MV-4-11 (cell line): ENCODE measurements at regions not wholly inside any gene's neighbourhood (a gene's known extent, or its start where the extent isn't known, plus 50 kb on each side); places are given as distances from the start of the nearest gene placed in this dataset.

ENCODE experiments used
- DNase-seq: peaks from one replicate; lab custom pipeline; 2025; lab: John Stamatoyannopoulos, UW

GRCh38 chr11:11135820-11136476 is 217.1 kb downstream of the CSNK2A3 start:
- no peak for DNase-seq

DNA sequence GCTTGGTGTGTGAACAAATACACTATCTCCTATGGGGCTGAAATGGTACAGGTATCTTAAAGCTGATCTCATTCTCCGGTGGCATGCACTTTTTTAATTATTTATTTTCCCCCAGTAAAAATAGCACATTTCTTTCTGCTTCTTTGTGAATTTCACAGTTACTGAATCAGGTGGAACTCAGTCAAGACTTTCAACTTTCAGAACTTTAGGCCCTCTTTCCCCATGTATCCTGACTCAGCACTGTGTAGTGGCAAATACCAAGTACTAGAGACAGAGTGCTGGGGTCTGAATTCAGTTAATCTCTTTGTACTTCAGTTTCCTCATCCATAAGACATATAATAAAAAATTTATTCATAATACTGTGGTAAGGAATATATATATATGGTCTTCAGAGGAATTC is 223.9 kb downstream of the CSNK2A3 start:
- DNase-seq: no peak

DNA sequence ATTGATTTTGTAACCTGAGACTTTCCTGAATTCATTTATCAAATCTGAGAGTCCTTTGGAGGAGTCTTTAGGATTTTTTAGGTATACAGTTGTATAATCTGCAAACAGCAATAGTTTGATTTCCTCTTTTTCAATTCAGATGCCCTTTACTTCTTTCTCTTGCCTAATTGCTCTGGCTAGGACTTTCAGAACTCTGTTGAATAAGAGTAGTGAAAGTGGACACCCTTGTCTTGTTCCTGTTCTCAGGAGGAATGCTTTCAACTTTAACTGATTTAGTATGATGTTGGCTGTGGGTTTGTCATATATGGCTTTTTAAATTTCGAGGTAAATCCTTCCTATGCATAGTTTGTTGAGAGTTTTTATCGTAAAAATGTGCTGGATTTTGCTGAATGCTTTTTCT is 227.4 kb downstream of the CSNK2A3 start:
- DNase-seq: peak; percentile 91

DNA sequence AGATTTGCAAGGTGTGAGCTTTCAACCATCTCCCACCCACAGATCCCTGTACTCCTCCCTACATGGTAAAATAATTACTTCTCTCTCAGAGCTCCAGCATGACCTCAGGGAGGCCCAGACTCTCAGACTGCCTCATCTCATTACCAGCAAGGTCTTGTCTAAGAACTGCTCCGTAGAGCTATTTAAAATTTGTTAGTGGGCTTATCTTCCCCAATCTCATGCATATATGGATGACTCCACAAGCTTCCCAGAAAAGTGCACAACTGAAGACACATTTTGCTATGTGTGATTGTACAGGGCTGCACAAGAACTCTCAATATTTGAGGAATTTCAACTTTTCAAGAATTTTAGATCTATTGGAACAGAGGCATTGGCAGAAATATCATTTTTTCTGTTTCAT is 230.3 kb downstream of the CSNK2A3 start:
- no peak for DNase-seq

DNA sequence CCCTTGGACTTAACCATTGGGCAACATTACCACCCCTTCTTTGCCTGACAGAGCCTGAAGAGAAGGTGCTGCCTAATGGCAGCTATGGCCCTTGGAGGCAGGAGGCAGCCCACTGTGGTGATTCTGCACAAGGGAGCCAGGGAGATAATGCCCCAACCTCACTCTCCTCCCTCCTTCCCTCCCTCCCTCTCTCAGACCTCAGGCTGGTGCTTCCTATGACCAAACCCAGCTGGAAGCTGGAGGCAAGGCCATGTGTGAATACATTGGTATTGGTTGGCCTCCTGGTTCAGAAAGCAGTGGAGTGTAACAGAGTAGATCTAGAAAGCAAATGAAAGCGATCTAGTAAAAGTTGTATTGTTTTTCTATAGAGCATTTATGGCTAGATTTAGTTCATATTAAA is 233.1 kb downstream of the CSNK2A3 start:
- DNase-seq: no peak

DNA sequence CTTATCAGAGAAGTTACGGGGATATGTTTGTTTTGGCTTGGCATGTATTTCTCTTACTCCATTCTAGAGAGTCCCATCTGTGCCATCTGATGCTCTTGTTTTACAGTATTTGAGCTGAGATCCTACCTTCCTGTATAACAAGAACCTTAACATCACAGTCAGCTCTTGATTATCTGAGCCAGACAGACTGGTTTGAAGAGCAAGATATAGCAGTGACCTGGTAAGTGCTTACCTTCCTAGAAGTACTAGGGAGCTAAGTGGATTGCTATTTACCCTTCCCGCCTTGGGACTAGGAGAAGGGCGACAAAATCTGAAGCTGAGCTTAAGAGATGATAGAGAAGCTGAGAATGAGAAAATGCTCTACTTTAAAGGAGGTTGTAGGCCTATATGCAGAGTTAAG is 235.3 kb downstream of the CSNK2A3 start:
- DNase-seq: no peak

DNA sequence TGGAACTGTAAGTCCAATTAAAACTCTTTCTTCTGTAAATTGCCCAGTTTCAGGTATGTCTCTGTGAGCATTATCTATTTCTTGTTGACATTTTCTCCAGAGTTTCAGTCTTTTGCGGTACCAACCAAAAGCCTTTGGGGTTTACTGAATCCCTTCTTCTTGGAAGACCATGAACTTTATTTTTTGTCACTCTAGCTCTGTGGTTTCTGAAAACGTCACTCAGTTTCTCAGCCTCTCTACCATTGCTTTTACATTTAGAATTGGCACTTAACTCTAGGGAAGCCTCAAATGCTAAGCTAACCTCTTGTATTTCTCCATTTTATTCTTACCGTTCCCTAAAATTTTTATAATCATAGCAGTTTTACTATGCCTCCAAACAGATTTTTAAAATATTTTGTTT is 237.6 kb downstream of the CSNK2A3 start:
- DNase-seq: peak; percentile 96

GRCh38 chr11:11113626-11114025 is 239.4 kb downstream of the CSNK2A3 start:
- DNase-seq: peak; percentile 89

DNA sequence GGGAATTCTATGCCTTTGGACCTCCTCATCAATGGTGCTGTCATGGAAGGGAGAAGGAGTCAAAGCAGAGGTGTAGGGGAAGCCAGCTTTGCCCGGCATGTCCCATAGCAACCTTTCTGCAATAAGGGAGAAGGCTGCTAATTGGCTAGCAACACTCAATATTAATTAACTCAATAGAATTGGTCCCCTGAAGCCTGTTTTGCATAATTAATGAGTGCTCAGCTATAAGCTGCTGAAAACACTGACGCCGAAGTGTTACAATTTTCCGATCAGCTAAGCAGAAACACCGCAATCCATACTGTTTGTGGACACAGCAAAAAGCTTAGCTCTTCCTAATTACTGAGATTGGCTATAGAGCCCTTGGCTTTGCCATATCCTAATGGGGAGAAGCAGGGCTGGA is 245.0 kb downstream of the CSNK2A3 start:
- DNase-seq: no peak

- no peak for DNase-seq
Observed at GRCh38 chr11:11107076-11107723, 245.8 kb downstream of the CSNK2A3 start.

GRCh38 chr11:11105361-11105760 is 247.5 kb upstream of the ZBED5 start:
- no peak for DNase-seq

- no peak for DNase-seq
Observed at GRCh38 chr11:11095831-11096723, 238.2 kb upstream of the ZBED5 start.

DNA sequence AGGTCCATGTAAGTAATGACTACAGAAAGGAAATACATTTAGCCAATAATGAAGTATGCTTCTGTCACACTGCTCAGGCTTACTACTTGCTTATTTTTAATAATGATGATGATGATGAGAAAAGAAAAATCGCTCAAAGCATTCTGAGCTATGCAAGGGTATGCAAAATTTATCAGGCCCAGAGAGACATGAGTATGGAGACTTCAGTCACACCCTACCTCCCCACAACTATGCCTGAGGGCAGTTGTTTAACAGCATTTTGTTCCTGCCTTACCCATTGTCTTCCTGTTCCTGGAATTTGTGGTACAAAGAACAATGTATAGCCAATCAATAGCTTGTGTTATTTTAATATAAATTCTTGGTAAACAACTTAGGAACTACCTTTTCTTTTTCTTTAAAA is 232.6 kb upstream of the ZBED5 start:
- DNase-seq: no peak

- DNase-seq: no peak
Observed at GRCh38 chr11:11089805-11090204, 232.0 kb upstream of the ZBED5 start.

GRCh38 chr11:11086979-11087378 is 229.1 kb upstream of the ZBED5 start:
- no peak for DNase-seq

DNA sequence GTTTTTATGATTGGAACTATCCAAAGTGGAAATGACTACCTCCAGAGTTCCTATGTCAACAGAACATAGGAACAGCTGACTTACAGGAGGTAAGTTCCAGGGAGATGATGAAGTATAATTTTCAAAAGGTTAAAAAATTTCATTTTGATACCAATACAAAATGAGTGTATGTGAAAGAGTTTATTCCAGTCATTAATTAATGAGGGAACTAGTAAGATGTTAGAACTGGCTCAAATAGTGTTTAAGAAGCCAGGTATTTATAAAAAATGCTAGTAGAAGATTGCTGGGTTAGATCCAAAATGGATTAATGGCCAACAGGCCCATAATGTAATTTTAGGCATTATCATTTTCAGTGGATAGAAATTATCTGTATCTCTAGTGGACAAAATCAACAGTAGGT is 227.7 kb upstream of the ZBED5 start:
- no peak for DNase-seq

GRCh38 chr11:11084337-11084736 is 226.5 kb upstream of the ZBED5 start:
- DNase-seq: no peak

DNA sequence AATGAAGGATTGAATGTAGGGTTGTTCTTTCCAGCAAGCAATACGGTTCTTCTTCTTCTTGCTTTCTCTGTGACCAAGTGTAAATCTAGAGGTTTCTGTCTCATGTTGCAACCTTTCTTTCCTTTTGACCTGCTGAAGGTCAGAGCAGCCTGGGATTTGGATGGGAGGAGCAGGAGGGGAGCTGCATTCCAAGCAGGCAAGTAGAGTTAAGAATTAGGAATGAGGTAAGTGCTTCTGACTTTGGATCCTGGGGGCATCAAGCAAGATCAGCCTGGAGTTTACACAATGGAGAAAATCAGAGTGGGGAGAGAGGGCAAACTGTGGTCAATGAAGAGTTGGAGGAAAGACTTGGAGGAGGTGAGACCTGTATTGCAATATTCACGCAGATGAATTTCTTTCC is 225.6 kb upstream of the ZBED5 start:
- DNase-seq: no peak

DNA sequence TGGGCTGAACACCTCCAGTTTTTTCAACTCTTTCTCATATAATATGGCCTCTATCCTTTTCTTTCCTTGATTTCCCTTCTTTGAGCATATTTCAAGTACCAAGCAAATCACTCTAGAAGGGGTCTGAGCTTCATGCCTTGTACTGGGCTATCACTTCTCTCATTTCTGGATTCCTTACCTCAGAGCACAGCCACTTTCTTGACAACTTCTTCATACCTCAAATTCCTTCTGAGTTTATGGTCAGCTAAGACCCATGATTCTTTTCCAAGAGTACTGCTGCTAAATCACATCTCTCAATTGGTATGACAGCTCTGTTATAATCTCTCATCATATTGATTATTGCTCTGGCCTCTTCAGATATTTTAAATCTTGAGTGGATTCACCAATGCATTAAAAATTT is 224.8 kb upstream of the ZBED5 start:
- DNase-seq: no peak

- DNase-seq: no peak
Observed at GRCh38 chr11:11081776-11082175, 223.9 kb upstream of the ZBED5 start.

DNA sequence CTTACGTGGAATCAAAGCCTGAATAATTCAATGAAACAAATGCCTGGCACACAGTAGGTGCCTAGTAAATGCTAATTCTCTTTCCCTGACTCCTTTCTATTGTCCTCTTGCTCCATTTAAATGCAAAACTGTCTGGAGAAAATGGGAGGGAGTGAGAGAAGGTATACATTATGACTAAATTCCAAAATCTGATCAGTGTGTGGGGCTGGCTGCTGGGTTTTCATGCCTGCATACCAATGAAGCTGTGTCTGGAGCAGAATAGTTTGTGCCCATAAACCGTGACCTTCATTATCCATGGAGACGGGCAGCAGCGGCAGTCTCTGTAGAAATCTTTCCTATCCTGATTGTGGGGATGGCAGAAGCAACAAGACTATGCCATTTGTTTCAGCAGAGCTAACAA is 223.4 kb upstream of the ZBED5 start:
- DNase-seq: no peak

DNA sequence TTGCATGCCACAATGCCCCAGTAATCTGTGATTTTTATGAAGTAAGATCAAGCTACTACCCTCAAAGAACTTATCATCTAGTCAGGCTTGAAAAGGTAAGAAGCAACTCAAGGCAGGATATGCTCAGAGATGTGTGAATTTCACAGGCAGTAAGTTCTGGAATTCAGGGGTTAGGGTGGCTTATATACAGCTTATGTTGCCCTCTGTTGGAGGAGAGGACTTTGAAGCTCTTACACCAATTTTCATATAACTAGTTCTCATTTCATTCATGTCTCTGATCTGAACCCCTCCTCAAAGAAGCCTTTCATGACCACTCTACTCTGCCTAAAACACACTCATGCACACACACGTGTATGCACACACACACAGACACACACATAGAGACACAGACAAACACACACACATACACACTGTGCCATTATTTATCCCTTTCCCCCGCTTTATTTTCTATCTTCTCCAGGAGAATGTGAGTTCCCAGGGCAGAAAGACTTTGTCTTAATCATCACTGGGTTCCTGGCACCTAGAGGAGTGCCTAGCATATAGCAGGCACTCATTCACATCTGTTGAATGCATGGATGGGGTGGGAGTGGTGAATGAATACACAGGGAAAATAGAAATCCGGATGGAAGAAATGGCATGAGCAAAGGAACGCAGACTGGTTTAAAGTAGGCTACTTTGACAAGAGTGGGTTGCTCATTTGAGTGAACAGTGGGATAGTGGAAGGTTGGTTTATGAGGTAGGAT is 220.7 kb upstream of the ZBED5 start:
- no peak for DNase-seq
